H1 (cell line): ENCODE measurements at regions not wholly inside any gene's neighbourhood (a gene's known extent, or its start where the extent isn't known, plus 50 kb on each side); places are given as distances from the start of the nearest gene placed in this dataset.
A peak's percentile ranks its signal among the peaks of the same experiment; 100 is the strongest.

Source experiments
- ATF2 ChIP-seq: IDR thresholded peaks from 2 replicates; pipeline ENCODE4 v1.6.1; 2012; ENCODE audit warnings: low read length, inconsistent platforms
- BRCA1 ChIP-seq: IDR thresholded peaks from 2 replicates; pipeline ENCODE4 v1.6.1; 2012; ENCODE audit warnings: low read depth, low read length, improper control_type of control experiment
- EP300 ChIP-seq, 2 experiments: IDR thresholded peaks; 1 replicate in 1 of 2; 2 replicates in 1 of 2; pipeline ENCODE4 v1.6.1; 2011 to 2012; ENCODE audit warnings: low read depth in 2 of 2, low read length in 2 of 2, mild to moderate bottlenecking in 2 of 2, borderline replicate concordance in 1 of 2, inconsistent platforms in 1 of 2, moderate library complexity in 1 of 2
- EZH2 ChIP-seq: fragments of 200-600 bp; sonication (generic); IDR thresholded peaks from 2 replicates; pipeline ENCODE4 v1.7.1; 2012; ENCODE audit warnings: low read depth, mild to moderate bottlenecking, moderate library complexity, low read length, inconsistent platforms; ENCODE audit not compliant: severe bottlenecking
- FOSL1 ChIP-seq: IDR thresholded peaks from 2 replicates; pipeline ENCODE4 v1.6.1; 2011; ENCODE audit warnings: mild to moderate bottlenecking, low read depth, low read length, moderate library complexity; ENCODE audit not compliant: insufficient read depth
- GABPA ChIP-seq: IDR thresholded peaks from 2 replicates; pipeline ENCODE4 v1.6.1; 2011; ENCODE audit warnings: mild to moderate bottlenecking, low read length, moderate library complexity, borderline replicate concordance; ENCODE audit not compliant: insufficient read depth
- POLR2AphosphoS5 ChIP-seq: IDR thresholded peaks from 2 replicates; pipeline ENCODE4 v1.6.1; 2011; ENCODE audit warnings: low read depth, low read length
- POU5F1 ChIP-seq: IDR thresholded peaks from 2 replicates; pipeline ENCODE4 v1.6.1; 2011; ENCODE audit warnings: low read depth, mild to moderate bottlenecking, low read length, moderate library complexity
- SAP30 ChIP-seq: fragments of 300-600 bp; sonication (generic); IDR thresholded peaks from 2 replicates; pipeline ENCODE4 v1.7.1; 2012; ENCODE audit warnings: low read length, moderate library complexity, mild to moderate bottlenecking, inconsistent platforms; ENCODE audit not compliant: insufficient read depth, insufficient replicate concordance
- SIN3A ChIP-seq, 2 experiments: IDR thresholded peaks in 1 of 2; conservative IDR thresholded peaks in 1 of 2; 2 replicates each; pipeline ENCODE4 v1.6.1; 2011 to 2012; ENCODE audit warnings: low read length in 2 of 2, improper control_type of control experiment in 1 of 2, low read depth in 1 of 2, mild to moderate bottlenecking in 1 of 2
- ZNF274 ChIP-seq: IDR thresholded peaks from 2 replicates; pipeline ENCODE4 v1.7.0; 2012; ENCODE audit warnings: low read length, borderline replicate concordance; ENCODE audit errors: extremely low read depth
- TF ChIP-seq, protein P1 (sequence below), 3 experiments: IDR thresholded peaks; 1 replicate in 2 of 3; 2 replicates in 1 of 3; pipeline versions ENCODE4 v1.5.1 to v1.6.1; 2011; ENCODE audit warnings: low read length in 3 of 3, mild to moderate bottlenecking in 3 of 3, inconsistent platforms in 2 of 3, low read depth in 1 of 3, moderate library complexity in 1 of 3; ENCODE audit not compliant: insufficient read depth in 1 of 3; ENCODE audit errors: control extremely low read depth in 1 of 3
- TF ChIP-seq, protein P2 (sequence below): IDR thresholded peaks from 2 replicates; pipeline ENCODE4 v1.6.1; 2012; ENCODE audit warnings: inconsistent platforms

DNA sequence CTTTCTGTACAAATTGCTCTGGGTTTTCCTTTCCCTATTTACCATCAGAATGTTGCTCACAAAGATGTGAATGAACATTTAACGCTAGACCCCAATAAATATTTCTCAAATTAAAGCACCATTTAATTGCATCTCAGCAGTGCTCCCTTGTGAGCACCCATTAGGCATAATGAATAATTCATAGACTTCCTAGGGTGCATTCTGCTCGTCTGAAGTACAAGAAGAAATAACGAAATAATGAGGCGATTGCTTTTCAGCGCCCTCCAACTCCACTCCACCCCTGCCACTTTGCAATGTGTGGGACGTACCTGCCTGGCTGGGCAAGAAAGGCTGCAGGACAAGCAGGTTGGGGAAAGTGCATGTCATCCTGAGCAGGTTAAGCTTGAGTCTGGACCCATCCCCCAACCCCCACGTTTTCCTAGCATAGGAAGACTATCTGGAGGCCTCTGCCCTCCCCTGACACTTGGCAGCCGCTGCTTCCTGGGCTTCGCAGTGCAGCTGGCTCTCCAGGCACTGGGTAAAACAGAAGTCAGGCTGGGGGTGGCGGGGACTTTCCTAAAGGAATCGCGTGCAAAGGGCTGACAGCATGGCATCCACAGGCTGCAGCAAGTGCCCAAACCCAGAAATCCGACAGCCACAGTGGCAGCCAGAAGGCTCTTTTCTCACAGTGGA lies 253.7 kb downstream of the DUSP6 start:
- TF ChIP-seq POU5F1, result peak; percentile 93
- no peak for TF ChIP-seq POLR2AphosphoS5
- TF ChIP-seq, protein P1, sequence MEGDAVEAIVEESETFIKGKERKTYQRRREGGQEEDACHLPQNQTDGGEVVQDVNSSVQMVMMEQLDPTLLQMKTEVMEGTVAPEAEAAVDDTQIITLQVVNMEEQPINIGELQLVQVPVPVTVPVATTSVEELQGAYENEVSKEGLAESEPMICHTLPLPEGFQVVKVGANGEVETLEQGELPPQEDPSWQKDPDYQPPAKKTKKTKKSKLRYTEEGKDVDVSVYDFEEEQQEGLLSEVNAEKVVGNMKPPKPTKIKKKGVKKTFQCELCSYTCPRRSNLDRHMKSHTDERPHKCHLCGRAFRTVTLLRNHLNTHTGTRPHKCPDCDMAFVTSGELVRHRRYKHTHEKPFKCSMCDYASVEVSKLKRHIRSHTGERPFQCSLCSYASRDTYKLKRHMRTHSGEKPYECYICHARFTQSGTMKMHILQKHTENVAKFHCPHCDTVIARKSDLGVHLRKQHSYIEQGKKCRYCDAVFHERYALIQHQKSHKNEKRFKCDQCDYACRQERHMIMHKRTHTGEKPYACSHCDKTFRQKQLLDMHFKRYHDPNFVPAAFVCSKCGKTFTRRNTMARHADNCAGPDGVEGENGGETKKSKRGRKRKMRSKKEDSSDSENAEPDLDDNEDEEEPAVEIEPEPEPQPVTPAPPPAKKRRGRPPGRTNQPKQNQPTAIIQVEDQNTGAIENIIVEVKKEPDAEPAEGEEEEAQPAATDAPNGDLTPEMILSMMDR (IDR thresholded peaks at IDR 0.05; ENCODE audit: control extremely low read depth in 1 of 3, insufficient read depth in 1 of 3, low read depth in 1 of 3, low read length in 3 of 3), result no peak
- peak in 1 of 2 experiments; percentile 78; a peak in 2 of 3 replicates for TF ChIP-seq EP300 (IDR thresholded peaks at IDR 0.05; ENCODE audit: borderline replicate concordance in 1 of 2, low read depth in 2 of 2, low read length in 2 of 2)
- TF ChIP-seq ATF2, result no peak
- TF ChIP-seq GABPA, result no peak
- TF ChIP-seq EZH2, result no peak
- 0 out of 4 replicates have a peak, but pooled peaks of 1 of the 2 experiments have one; percentile 53 for TF ChIP-seq SIN3A (conservative IDR thresholded peaks at IDR 0.05 in 1 of 2, IDR thresholded peaks at IDR 0.05 in 1 of 2; ENCODE audit: low read depth in 1 of 2, low read length in 2 of 2)
- TF ChIP-seq BRCA1, result no peak
- peak; percentile 47 for TF ChIP-seq SAP30
- no peak for TF ChIP-seq FOSL1
- TF ChIP-seq, protein P2, sequence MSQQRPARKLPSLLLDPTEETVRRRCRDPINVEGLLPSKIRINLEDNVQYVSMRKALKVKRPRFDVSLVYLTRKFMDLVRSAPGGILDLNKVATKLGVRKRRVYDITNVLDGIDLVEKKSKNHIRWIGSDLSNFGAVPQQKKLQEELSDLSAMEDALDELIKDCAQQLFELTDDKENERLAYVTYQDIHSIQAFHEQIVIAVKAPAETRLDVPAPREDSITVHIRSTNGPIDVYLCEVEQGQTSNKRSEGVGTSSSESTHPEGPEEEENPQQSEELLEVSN, result 0 out of 2 replicates have a peak, but pooled peaks have one; percentile 21
- no peak for TF ChIP-seq ZNF274
